ENCODE measurements at regions not wholly inside any gene's neighbourhood (a gene's known extent, or its start where the extent isn't known, plus 50 kb on each side); places are given as distances from the start of the nearest gene placed in this dataset.

DNA sequence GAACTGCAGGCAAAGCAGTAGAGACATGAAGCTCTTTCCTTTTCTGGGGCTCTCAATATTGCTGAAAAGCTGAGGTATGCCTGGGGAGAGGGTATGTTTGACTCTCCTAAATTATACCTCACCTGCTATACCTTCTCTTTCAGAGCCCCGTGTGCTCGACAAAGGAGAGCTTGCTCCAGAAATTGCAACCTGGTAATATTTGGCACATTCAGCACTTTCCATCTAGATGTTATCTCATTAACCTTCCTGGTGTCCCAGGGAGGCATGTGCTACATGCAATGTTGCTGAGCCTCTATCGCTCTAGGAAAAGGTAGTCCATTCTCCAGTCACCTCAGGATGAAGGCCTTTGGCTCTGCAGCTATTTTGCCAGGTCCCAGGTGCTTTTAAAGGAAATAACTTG, 78.5 kb upstream of the ZSWIM6 start:
- BruUV-seq (replicated peaks) = no TSS peak
- Histone ChIP-seq H4K20me1 (replicated peaks; ENCODE audit: control insufficient read depth, insufficient read depth, low read length) (no peaks in the 10 kb centered on the region), H2AFZ (ENCODE audit: low read depth, low read length) (no peak overlapping the region), H3K9ac (ENCODE audit: insufficient read depth in 1 of 2, low read depth in 2 of 2, low read length in 2 of 2) (no peak overlapping the region), H3K4me1 (replicated peaks in 1 of 2; ENCODE audit: control insufficient read depth in 2 of 2, insufficient read depth in 2 of 2, low read length in 2 of 2) (no peaks in the 10 kb centered on the region), H3K4me3 (no peak overlapping the region), H3K36me3 (ENCODE audit: control insufficient read depth, insufficient read depth, low read length) (no peaks in the 10 kb centered on the region), H3K4me2 (ENCODE audit: insufficient read depth, low read length) (no peak overlapping the region), H3K27me3 (ENCODE audit: control insufficient read depth in 2 of 2, insufficient read depth in 2 of 2, low read length in 2 of 2) (peaks cover 12 to 25% of the 10 kb centered on the region in 2 experiments), H3K27ac (ENCODE audit: extremely low read depth, low read depth, low read length) (no peak overlapping the region), H3K9me3 (replicated peaks; ENCODE audit: control insufficient read depth, insufficient read depth, low read depth, low read length) (no peaks in the 10 kb centered on the region), H3K9me1 (ENCODE audit: control insufficient read depth, insufficient read depth, low read length) (no peaks in the 10 kb centered on the region), H3K79me2 (ENCODE audit: control insufficient read depth, insufficient read depth, low read length) (no peaks in the 10 kb centered on the region)
- DNase-seq (ENCODE audit: extremely low read depth in 1 of 4, low spot score in 3 of 4) = no peak
- FAIRE-seq = no peak
- ATAC-seq = no peak
- intact Hi-C loops (cut with micrococcal nuclease) = no loop called here
- TF ChIP-seq, protein P1, sequence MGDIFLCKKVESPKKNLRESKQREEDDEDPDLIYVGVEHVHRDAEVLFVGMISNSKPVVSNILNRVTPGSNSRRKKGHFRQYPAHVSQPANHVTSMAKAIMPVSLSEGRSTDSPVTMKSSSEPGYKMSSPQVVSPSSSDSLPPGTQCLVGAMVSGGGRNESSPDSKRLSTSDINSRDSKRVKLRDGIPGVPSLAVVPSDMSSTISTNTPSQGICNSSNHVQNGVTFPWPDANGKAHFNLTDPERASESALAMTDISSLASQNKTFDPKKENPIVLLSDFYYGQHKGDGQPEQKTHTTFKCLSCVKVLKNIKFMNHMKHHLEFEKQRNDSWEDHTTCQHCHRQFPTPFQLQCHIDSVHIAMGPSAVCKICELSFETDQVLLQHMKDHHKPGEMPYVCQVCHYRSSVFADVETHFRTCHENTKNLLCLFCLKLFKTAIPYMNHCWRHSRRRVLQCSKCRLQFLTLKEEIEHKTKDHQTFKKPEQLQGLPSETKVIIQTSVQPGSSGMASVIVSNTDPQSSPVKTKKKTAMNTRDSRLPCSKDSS (IDR thresholded peaks at IDR 0.05; ENCODE audit: low read depth, partially characterized antibody) = no peak
- TF ChIP-seq MAFG (tag; conservative IDR thresholded peaks at IDR 0.05) (peak; percentile 29; the same call in 1 of the 2 replicates), CHD1 (IDR thresholded peaks at IDR 0.05; ENCODE audit: low read length) (no peak), ZSCAN29 (IDR thresholded peaks at IDR 0.05) (no peak), SREBF1 (IDR thresholded peaks at IDR 0.05; ENCODE audit: borderline replicate concordance, low read depth, low read length) (no peak), ZNF316 (IDR thresholded peaks at IDR 0.05) (peak; percentile 59), GATA2 (CRISPR knock-in tag; IDR thresholded peaks at IDR 0.05) (no peak), POLR2B (IDR thresholded peaks at IDR 0.05; ENCODE audit: low read depth, partially characterized antibody) (no peak), MAFF (IDR thresholded peaks at IDR 0.05; ENCODE audit: low read length) (0 out of 2 replicates have a peak, but pooled peaks have one; percentile 25), RBBP5 (IDR thresholded peaks at IDR 0.05; ENCODE audit: borderline replicate concordance, insufficient read depth, low read length, poor library complexity, severe bottlenecking) (no peak), HCFC1 (IDR thresholded peaks at IDR 0.05; ENCODE audit: low read depth, low read length) (no peak), C11orf30 (IDR thresholded peaks at IDR 0.05; ENCODE audit: low read depth) (peak; percentile 36; the same call in 1 of the 2 replicates), BRD9 (IDR thresholded peaks at IDR 0.05; ENCODE audit: low read depth, partially characterized antibody) (no peak), ZNF408 (CRISPR knock-in tag; IDR thresholded peaks at IDR 0.05; ENCODE audit: low read depth) (no peak), MTA1 (IDR thresholded peaks at IDR 0.05; ENCODE audit: borderline replicate concordance) (no peak)
- TF ChIP-seq, protein P2, sequence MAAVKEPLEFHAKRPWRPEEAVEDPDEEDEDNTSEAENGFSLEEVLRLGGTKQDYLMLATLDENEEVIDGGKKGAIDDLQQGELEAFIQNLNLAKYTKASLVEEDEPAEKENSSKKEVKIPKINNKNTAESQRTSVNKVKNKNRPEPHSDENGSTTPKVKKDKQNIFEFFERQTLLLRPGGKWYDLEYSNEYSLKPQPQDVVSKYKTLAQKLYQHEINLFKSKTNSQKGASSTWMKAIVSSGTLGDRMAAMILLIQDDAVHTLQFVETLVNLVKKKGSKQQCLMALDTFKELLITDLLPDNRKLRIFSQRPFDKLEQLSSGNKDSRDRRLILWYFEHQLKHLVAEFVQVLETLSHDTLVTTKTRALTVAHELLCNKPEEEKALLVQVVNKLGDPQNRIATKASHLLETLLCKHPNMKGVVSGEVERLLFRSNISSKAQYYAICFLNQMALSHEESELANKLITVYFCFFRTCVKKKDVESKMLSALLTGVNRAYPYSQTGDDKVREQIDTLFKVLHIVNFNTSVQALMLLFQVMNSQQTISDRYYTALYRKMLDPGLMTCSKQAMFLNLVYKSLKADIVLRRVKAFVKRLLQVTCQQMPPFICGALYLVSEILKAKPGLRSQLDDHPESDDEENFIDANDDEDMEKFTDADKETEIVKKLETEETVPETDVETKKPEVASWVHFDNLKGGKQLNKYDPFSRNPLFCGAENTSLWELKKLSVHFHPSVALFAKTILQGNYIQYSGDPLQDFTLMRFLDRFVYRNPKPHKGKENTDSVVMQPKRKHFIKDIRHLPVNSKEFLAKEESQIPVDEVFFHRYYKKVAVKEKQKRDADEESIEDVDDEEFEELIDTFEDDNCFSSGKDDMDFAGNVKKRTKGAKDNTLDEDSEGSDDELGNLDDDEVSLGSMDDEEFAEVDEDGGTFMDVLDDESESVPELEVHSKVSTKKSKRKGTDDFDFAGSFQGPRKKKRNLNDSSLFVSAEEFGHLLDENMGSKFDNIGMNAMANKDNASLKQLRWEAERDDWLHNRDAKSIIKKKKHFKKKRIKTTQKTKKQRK (IDR thresholded peaks at IDR 0.05; ENCODE audit: borderline replicate concordance, low read depth, low read length) = no peak
- TF ChIP-seq, protein P3, sequence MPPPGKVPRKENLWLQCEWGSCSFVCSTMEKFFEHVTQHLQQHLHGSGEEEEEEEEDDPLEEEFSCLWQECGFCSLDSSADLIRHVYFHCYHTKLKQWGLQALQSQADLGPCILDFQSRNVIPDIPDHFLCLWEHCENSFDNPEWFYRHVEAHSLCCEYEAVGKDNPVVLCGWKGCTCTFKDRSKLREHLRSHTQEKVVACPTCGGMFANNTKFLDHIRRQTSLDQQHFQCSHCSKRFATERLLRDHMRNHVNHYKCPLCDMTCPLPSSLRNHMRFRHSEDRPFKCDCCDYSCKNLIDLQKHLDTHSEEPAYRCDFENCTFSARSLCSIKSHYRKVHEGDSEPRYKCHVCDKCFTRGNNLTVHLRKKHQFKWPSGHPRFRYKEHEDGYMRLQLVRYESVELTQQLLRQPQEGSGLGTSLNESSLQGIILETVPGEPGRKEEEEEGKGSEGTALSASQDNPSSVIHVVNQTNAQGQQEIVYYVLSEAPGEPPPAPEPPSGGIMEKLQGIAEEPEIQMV (tag; conservative IDR thresholded peaks at IDR 0.05; ENCODE audit: low read depth) = no peak
- ChIA-PET CTCF (ENCODE audit: low intra/inter-chr PET ratio) (no interaction called here), POLR2A (no interaction called here)
- in situ Hi-C loops (cut with MboI) = no loop called here
- WGBS (ENCODE audit: insufficient coverage, low coverage, missing lambda C conversion rate) = 0% methylated on average over 3 of the region's 3 CpGs

All from K562 (cell line).